ENCODE measurements at regions not wholly inside any gene's neighbourhood (a gene's known extent, or its start where the extent isn't known, plus 50 kb on each side); places are given as distances from the start of the nearest gene placed in this dataset.

DNA sequence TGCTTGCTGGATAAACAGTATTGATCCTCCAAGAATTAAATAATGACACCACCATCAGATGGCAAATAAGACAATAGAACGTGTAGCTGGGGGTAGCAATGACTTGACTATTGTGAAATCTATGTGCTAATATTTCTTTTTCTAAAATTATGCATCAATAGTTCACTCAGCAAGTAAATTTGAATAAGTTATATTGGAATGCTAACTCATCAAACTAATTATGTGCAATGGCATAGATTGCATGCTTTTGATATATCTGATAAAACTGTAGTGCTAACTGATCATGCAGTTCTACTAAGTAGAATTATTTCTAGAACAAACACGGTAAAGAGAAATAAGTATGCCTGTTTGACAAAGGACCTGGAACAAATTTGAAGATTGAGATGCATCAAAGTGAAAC, 474.4 kb downstream of the NOVA1 start:
- no peak for TF ChIP-seq EZH2phosphoT487 (IDR thresholded peaks at IDR 0.05; ENCODE audit: borderline replicate concordance, low read length)
- TF ChIP-seq CTCF (IDR thresholded peaks at IDR 0.05; ENCODE audit: low read depth, low read length, poor library complexity, severe bottlenecking) = no peak
- H4K20me1 ChIP-seq (ENCODE audit: control insufficient read depth, insufficient read depth, low read depth, low read length) = no peaks in the 10 kb centered on the region
- no peaks in the 10 kb centered on the region for H3K79me2 ChIP-seq (ENCODE audit: control insufficient read depth, low read length)
- H3K27ac ChIP-seq (ENCODE audit: low read depth, low read length) = no peak overlapping the region
- no peaks in the 10 kb centered on the region for H3K4me1 ChIP-seq (ENCODE audit: control insufficient read depth, low read length)
- H3K9me3 ChIP-seq (ENCODE audit: control insufficient read depth, insufficient read depth, low read length) = no peaks in the 10 kb centered on the region
- H3K9me2 ChIP-seq (replicated peaks; ENCODE audit: control insufficient read depth, low read length) = no peaks in the 10 kb centered on the region
- no peak overlapping the region for H3K4me3 ChIP-seq (ENCODE audit: low read length)
- no peaks in the 10 kb centered on the region for H3K27me3 ChIP-seq (ENCODE audit: control insufficient read depth, low read length)
- no peak overlapping the region for H3K4me2 ChIP-seq (ENCODE audit: low read length)
- H3K36me3 ChIP-seq (ENCODE audit: control insufficient read depth, low read length) = no peaks in the 10 kb centered on the region
- H3F3A ChIP-seq (ENCODE audit: control insufficient read depth, insufficient read depth) = no peaks in the 10 kb centered on the region

DNA sequence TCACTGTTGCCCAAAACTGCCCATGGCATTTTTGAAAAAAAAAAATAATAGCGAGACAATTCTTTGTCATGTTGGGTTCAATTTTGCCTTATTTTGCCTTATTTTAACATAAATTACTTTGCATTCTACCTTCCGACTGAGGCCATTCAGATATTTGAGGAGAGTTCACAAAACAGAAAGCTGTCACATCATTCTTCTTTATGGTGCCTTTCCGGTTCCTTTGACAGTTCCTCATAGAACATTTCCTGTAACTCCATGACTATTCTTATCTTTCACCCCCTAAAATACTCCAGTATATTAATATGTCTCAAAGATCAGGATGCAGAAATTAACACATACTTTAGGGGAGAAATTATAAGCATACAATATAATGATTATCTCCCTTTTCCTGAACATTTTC, 476.7 kb downstream of the NOVA1 start:
- no peak overlapping the region for H3K4me2 ChIP-seq (ENCODE audit: low read length)
- TF ChIP-seq CTCF (IDR thresholded peaks at IDR 0.05; ENCODE audit: low read depth, low read length, poor library complexity, severe bottlenecking) = no peak
- TF ChIP-seq EZH2phosphoT487 (IDR thresholded peaks at IDR 0.05; ENCODE audit: borderline replicate concordance, low read length) = no peak

GRCh38 chr14:26113911-26114640, 483.8 kb downstream of the NOVA1 start:
- Histone ChIP-seq H3K27ac (ENCODE audit: low read depth, low read length) (no peak overlapping the region), H3K79me2 (ENCODE audit: control insufficient read depth, low read length) (no peaks in the 10 kb centered on the region), H3K9me3 (ENCODE audit: control insufficient read depth, insufficient read depth, low read length) (no peaks in the 10 kb centered on the region), H3K4me1 (ENCODE audit: control insufficient read depth, low read length) (no peaks in the 10 kb centered on the region), H3F3A (ENCODE audit: control insufficient read depth, insufficient read depth) (no peaks in the 10 kb centered on the region), H3K4me2 (ENCODE audit: low read length) (no peak overlapping the region), H3K9me2 (replicated peaks; ENCODE audit: control insufficient read depth, low read length) (no peaks in the 10 kb centered on the region), H3K27me3 (ENCODE audit: control insufficient read depth, low read length) (no peaks in the 10 kb centered on the region), H3K36me3 (ENCODE audit: control insufficient read depth, low read length) (no peaks in the 10 kb centered on the region), H3K4me3 (ENCODE audit: low read length) (no peak overlapping the region), H4K20me1 (ENCODE audit: control insufficient read depth, insufficient read depth, low read depth, low read length) (no peaks in the 10 kb centered on the region)
- TF ChIP-seq CTCF (IDR thresholded peaks at IDR 0.05; ENCODE audit: low read depth, low read length, poor library complexity, severe bottlenecking) = no peak

More for the DNA sequence above, 476.7 kb downstream of the NOVA1 start:
- H3K4me1 ChIP-seq (ENCODE audit: control insufficient read depth, low read length) = no peaks in the 10 kb centered on the region
- no peak overlapping the region for H3K4me3 ChIP-seq (ENCODE audit: low read length)
- H3K9me3 ChIP-seq (ENCODE audit: control insufficient read depth, insufficient read depth, low read length) = no peaks in the 10 kb centered on the region
- H3F3A ChIP-seq (ENCODE audit: control insufficient read depth, insufficient read depth) = no peaks in the 10 kb centered on the region
- H3K36me3 ChIP-seq (ENCODE audit: control insufficient read depth, low read length) = no peaks in the 10 kb centered on the region
- H3K27ac ChIP-seq (ENCODE audit: low read depth, low read length) = no peak overlapping the region
- H4K20me1 ChIP-seq (ENCODE audit: control insufficient read depth, insufficient read depth, low read depth, low read length) = no peaks in the 10 kb centered on the region
- H3K27me3 ChIP-seq (ENCODE audit: control insufficient read depth, low read length) = no peaks in the 10 kb centered on the region
- H3K9me2 ChIP-seq (replicated peaks; ENCODE audit: control insufficient read depth, low read length) = no peaks in the 10 kb centered on the region
- no peaks in the 10 kb centered on the region for H3K79me2 ChIP-seq (ENCODE audit: control insufficient read depth, low read length)

All from DOHH2 (cell line).